Occipital lobe (tissue), 1 donor: ENCODE measurements at regions not wholly inside any gene's neighbourhood (a gene's known extent, or its start where the extent isn't known, plus 50 kb on each side); places are given as distances from the start of the nearest gene placed in this dataset.

Experiments used
- DNase-seq: peaks from one replicate; lab custom pipeline; 2025; lab: John Stamatoyannopoulos, UW

DNA sequence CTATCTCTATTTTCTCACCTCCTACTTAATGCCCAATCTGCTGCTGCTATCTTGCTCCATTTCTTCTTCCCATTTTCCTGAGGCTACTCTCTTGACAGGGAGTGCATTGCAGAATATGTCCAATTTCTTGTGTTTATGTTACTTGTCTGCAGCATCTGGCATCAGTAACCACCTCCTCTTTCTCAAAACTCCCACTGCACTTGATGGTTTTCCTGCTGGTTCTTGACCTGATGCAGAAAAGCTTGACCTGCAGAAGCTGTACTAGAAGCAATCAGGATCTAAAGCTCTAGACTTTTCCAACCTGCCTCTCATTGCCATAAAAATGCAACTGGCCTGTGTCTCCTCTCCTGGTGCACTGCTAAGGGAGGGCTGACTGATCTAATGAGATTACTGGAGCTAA is 287.8 kb downstream of the ZEB1 start:
- no peak for DNase-seq

DNA sequence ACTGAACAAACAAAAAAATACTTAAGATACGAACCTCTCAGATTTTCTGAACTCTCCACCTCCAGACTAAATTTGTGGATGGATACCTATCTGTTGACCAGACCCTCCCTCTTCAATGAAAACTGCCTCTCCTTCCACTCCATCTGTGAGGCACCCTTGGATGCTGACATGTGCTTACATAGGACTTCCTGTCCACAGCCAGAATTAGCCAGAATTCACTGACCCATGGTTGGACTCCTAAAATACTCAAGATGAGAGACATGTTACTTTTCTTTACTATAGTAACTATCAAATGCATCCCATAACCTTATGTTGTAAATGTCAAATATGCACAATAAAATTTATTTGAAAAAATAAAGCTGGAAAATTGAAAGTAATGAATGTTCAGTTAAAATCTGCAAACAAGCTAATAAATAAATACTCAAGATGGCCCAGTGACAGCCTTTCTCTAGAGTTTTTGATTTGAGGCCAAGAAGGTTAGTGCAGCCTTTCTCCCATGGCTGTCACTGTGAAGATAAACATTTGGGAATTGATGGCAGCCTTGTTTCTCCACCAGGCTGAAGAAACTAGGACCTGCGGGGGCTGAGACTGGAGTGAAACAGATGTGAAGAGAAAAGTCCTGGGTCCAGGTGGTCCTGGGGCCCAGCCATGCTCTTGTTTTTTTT is 287.0 kb downstream of the ZEB1 start:
- no peak for DNase-seq

DNA sequence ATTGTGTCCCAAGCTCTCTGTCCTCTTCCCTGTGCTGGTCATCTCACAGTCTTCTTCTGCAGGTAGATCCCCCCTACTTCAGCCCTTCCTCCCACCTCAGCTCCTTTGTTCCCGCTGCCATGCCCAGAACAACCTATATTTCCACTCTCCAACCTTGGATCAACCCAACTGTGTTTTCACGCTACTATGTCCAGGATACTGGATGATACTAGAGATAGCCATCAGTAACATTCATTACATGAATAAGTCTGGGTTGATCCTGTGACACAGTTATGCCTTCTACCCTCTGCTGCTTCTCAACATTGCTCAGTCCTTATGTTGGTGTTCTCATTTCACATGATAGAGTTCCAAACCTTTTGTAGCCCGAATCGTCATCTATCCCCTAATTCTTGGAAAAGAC is 286.4 kb downstream of the ZEB1 start:
- DNase-seq: no peak

DNA sequence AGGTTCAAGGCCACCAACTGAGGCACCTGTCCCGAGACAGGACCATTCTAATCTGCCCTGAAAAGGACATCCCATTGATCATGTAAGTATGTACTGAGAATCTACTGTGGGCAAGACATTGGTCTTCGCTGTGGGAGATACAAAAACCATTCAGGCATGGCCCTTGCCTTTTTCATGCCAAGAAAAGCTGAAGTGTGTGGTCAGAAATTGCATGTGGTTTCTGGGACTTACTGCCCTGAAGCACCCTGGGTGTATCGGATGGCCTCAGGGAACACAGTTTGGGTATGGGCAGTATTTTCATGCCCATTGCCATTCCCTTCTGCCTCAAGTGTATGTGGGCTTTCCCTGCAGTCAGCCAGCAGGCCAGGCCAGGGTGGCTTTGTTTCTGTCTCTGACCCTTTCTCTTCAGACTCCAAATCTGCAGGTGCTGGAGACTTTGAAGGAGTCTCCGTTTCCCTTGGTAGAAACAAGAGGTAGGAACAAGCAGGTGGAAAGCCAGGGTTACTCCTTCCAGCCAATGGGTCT is 285.7 kb downstream of the ZEB1 start:
- DNase-seq: no peak

DNA sequence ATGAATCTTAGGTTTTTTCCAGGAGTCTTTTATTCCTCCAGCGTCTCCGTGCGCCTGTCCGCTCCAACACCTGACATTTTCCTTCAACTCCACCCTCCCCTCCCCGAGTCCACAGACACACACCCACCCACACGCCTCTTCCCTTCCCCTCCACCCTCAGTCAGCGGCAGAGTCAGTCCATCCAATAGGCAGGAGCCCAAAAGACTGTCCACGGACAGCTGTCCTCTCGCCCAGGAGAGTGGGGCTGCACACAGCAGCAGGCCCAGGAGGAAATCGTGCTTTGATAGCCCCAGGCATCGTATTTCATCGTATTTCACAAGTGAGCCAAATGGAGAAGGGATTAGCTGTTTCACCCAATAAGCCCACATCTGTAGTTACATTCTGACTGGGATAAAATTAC is 285.1 kb downstream of the ZEB1 start:
- DNase-seq: no peak

DNA sequence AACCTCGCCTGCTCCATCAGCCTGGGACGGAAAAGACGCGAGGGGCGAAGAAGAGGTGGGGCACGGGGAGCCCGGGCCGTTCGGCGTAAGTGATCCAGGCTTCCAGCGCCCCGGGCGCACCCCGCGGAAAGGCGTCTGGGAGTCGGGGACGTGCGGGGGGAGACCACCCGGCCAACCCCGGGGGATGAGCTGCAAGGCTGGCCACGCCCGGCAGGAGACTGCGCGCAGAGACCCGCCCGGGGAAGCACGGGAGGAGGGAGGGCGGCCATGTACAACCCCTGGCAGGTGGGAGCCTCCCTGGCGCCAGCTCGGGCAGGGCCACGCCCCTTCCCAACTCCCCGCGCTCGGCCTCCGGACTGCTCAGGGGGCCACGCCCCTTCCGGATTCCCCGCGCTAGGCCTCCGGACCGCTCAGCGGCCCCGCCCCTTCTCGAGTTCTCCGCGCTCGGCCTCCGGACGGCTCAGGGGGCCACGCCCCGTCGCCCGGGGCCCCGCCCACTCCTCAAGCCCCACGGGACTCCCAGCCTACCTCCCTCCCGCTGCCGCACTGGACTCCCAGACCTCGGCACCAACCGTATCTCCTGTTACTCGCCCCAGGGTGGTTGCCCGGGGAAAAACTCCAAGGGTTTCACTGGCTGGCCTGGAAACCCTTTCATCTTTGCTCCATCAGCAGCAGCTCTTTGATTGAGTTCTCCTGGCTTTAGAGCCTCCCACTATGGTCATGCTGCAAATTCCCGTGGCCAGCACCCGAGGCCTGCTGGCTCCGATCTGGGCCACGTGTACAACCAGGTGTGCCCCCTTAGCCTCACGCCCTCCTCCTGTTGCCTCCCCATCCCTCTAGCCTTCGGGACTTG is 284.4 kb downstream of the ZEB1 start:
- DNase-seq: peak; percentile 80

DNA sequence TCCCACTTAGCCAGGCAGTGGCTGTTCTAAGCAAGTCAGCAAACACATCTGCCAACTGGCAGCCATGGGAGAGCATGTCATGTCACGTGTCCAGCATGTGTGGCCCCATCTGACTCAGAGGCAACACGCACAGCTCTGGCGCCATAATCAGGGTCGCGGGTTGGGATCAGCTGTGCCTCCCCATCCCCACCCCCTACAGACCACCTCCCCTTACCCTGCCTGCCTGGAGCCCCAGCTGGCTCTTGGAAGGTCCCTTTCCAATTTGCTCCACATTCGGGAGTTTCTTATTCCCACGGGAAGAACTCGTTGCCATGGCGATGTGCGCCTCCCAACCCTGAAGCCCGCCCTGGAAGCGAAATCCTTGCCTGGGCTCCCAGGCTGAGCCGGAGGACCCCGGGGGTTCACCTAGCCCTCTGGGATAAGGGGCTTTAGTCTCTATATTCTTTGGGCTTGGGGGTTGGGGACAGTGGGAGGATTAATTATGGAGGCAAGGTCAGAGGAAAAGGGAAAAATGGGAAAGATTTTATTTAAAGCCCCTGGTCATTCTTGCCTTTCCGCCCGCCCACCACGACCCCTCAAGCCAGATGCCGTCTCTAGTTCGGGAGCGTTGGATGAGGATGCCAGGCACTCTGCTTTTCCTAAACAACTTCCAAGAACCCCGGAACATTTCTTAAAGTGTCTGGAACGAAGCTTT is 283.7 kb downstream of the ZEB1 start:
- DNase-seq: peak; percentile 64

DNA sequence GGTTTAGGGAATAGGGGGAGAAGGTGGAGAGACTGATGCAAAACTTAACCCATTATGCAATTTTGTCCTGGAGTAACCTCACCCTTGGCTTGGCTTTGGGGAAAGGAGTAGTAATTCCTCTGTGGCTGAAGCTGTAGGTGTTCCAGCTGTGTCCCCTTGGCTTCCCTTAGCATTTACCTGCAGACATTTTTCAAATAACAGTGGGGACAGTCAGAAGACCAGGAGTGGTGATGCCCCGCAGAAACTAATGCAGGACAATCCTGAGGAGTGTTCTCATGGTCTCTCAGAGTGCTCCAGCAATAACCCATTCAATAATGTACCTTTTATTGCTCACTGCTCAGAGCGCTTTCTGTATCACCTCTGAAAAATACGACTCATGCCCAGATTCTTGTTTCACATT is 282.1 kb downstream of the ZEB1 start:
- no peak for DNase-seq

DNA sequence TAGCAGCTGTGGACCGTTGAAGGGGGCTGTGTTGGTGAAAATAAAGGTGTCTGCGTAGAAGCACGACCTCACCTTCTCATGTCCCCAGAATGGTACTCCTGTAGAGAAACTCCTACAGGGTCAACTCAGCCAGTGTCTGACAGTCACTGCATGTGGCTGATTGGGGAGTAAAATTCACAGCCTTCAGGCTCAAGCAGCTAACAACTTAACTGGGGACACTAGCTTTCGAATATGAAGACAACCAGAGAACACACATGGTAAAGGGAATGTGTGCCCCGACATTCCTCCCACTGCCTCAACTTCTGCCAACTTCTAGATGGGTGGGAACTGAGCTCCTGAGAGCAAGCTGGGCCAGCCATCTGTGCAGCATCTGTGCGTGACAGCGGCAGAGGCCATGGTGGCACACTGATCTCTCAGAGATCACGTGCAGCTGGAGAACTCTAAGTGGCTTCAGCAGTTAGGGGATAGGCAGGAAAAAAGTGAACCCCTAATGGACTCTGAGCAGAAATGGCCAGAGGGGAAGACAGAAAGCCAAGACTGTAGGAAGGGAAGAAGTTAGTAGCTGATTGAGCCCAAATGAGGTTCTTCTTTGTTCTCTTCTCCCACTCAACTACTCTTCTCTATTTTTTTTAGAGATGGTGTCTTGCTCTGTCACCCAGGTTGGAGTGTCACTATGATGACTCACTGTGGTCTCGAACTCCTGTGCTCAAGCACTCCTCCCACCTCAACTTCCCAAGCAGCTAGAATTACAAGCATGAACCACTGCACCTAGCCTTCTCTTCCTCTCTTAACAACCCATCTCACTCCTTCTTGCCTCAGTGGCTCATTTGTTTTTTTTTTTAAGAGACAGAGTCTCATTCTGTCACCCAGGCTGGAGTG is 280.8 kb downstream of the ZEB1 start:
- no peak for DNase-seq

DNA sequence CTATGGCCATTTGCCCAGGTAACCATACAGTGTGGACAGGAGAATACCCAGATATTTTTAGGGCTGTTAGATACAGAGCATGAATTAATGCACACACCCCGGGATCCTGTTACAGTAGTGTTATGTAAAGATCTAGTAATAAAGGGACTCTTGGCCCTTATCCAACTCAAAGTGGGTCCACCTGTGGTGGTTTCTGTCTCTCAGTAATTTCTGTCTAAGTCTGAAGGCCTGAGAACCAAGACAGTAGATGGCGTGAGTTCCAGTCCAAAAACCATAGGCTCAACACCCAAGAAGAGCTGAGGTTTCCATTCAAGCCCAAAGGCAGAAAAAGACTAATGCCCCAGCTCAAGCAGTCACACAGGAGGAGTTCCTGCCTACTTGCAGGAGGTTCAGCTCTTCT is 277.7 kb downstream of the ZEB1 start:
- no peak for DNase-seq

DNA sequence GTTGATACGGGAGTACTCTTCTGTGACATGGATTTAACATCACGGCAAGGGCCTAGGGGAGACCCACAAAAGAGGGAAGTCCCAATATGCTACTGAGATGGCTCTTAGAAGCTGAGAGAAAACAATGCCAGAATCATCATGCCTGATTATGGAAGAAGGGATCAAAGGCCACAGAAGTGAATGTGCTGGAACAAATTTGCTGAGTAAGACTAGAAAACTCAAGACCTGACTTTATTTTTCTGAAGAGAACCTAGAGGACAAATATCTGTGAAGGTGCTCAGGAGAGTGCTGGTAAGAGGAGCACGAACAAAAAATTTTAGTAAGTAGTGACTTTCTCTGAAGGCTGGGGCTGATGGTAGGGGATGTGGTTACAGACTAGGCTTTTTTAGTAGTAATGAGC is 277.0 kb downstream of the ZEB1 start:
- no peak for DNase-seq

DNA sequence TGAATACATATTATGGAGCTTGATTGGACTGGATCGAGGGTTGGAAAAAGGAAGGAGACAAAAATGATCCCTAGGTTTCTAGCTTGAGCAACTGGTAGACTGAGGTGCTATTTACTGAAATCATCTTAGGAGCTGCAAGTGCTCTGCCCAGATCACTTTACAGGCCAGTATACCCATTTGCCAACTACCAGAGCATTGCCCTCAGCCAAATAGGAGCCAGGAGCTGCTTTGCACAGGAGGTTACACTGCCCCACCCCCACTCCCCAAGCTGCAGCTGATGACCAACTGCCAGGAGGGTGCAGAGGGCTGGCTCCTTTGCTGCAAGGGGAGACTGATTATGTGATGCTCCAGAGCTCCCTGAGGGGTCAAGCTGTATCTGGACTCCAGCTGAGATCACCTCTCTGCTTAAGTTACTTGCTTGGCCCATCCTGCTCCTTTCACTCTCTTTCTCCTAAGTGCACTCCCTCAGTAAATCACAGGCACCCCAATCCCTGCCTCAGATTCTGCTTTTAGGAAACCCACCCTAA is 275.4 kb downstream of the ZEB1 start:
- no peak for DNase-seq

DNA sequence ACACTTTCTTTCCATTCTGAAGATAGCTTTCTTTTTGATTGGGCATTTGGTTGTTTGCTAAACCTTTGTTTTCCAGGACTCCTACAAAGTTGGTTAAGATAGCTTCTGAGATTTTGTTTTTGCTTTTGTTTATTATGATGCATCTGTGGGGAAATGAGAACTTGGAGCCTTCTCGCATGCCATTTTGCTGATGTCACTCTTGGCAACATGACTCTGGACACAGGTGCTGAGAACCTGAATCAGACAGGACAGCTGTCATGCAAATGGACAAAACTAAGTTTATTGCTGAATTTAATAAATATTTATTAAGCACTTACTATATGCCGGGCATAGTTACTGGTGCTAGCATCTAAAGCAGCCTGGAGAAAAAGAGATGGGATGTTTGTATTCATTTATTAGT is 274.1 kb downstream of the ZEB1 start:
- no peak for DNase-seq

DNA sequence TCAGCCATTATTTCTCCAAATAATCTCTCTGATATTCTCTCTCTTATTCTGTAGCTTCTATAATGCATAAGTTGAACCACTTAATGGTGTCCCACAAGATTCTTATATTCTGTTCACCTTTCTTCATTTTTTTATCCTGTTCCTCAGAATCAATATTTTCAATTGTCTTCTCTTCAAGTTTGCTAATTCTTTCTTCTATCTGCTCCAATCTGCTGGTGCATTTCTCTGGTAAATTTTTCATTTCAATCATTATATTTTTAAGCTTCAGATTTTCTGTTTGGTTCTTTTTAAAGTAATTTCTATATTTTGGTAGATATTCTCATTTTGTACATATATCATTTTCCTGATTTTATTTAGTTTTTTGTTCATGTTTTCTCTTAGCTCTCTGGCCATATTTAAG is 272.6 kb downstream of the ZEB1 start:
- no peak for DNase-seq

DNA sequence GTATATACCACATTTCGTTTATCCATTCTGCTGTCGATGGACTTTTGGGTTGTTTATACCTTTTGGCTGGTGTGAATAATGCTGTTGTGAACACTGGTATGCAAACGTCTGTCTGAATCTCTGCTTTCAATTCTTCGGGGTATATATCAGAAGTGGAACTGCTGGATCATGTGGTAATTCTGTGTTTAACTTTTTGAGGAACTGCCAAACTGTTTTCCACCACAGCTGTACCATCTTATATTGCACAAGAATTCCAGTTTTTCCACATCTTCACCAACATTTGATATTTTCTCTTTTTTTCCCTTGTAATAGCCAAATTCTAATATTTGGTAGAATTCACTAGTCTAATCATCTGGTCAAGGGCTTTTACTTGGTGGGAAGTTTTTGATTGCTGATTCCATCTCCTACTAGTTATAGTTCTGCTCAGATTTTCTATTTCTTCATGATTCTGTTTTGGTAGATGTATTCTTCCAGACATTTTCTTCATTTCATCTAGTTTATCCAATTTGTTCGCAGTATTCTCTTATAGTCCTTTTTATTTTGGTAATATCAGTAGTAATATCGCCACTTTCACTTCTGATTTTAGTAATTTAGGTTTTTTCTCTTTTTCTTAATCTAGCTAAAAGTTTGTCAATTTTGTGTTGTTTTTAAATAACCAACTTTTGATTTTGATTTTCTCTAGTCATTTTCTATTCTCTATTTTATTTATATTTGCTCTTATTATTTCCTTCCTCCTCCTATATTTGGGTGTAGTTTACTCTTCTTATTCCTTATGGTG is 271.2 kb downstream of the ZEB1 start:
- DNase-seq: no peak

DNA sequence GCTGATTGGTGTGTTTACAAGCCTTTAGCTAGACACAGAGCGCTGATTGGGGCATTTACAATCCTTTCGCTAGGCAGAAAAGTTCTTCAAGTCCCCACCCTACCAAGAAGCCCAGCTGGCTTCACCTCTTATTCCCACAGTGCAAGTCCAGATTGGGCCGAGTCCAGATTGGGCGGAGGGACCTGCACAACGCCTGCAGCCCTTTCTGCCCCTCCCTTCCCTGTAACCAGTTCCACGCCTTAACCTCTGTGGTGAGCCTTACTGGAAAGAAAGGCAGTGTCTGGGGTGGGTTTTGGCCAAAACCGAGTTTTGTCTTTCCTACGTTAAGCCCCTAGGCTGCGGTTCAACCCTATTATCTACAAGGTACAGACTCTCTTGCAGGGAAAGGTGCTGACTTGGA is 268.7 kb downstream of the ZEB1 start:
- no peak for DNase-seq

DNA sequence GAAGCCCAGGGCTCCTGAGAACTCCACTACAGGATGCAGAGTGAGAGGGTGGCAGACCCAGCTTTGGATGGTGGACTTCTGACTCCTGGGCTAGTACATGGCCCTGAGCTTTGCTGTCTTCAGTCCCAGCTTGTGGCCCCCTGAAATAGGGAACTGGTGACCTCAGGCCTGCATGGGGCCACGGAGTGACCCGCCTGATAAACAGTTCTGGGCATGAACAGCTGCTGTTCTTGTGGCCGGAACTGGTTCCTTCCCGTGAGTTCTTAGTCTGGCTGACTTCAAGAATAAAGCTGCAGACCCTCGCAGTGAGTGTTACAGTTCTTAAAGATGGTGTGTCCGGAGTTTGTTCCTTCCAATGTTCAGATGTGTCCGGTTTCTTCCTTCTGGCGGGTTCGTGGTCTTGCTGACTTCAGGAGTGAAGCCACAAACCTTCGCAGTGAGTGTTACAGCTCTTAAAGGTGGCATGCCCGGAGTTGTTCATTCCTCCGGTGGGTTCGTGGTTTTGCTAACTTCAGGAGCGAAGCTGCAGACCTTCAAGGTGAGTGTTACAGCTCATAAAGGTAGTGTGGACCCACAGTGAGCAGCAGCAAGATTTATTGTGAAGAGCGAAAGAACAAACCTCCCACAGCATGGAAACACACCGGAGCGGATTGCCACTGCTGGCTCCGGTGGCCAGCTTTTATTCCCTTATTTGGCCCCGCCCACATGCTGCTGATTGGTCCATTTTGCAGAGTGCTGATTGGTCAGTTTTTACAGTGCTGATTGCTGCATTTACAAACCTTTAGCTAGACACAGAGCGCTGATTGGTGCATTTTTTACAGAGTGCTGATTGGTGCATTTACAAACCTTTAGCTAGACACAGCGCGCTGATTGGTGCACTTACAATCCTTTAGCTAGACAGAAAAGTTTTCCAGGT is 268.0 kb downstream of the ZEB1 start:
- DNase-seq: no peak

DNA sequence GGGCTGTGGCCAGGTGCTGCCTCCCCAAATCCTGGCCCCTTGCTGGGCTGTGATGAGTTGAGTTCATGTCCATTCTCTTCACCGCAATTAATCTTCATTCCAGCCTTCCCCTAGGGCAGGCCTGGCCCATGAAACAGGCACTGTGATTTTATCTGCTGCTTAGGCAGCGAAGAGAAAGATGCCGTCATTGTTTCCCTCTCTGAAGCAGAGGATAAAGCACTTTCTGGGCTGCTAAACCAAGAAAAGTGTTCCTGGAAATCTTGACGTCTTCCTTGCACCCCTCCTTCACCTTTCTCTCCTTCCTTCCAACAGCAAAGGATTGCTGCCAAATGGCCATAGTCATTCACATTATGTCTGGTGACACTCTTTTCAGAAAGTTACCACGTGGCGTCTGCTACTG is 265.9 kb downstream of the ZEB1 start:
- no peak for DNase-seq

DNA sequence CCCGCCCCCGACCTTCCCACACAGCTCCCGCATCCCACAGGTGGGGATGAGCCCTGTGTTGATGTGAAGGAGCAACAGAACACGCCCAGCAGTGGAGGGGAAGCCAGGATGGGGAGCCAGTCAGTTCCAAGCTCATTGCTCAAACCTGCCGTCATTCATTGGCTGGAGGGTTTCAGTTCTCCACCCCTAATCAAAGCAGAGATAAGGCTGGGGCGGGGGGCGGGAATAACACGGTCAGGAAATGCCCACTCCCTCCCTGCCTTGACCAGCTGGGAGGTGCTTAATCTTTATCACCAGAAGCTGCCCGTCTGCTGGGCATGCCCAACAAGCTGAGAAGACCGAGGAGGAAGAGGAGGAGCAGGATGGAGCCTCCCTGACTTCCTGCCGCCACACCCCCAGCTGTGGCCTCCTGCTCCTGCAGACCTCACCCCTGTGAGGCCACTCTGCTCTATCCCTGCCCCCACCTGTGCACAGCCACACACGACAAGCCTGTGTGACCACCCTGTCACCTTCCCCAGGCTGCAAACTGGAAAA is 265.1 kb downstream of the ZEB1 start:
- DNase-seq: no peak
